Lower lobe of right lung (tissue), 2 donors: ENCODE measurements at regions not wholly inside any gene's neighbourhood (a gene's known extent, or its start where the extent isn't known, plus 50 kb on each side); places are given as distances from the start of the nearest gene placed in this dataset.
A peak's percentile ranks its signal among the peaks of the same experiment; 100 is the strongest.

Experiments
- ATAC-seq, 2 donors: fragments of 200-7000 bp; cut with Tn5 transposase; one replicate each; pipeline ENCODE4 v1.9.1; 2020 to 2022; ENCODE audit warnings: mild to moderate bottlenecking in 2 of 2, moderate library complexity in 2 of 2
- DNase-seq: peaks from one replicate; pipeline ENCODE4 v3.0.0-alpha.2; 2020
- H3K27ac ChIP-seq: fragments of 200-600 bp; one replicate; pipeline ENCODE4 v1.8.0; 2022
- H3K27me3 ChIP-seq: fragments of 200-600 bp; one replicate; pipeline ENCODE4 v1.8.0; 2022; ENCODE audit warnings: low read depth
- H3K36me3 ChIP-seq: fragments of 200-600 bp; one replicate; pipeline ENCODE4 v1.8.0; 2022; ENCODE audit warnings: mild to moderate bottlenecking
- H3K4me1 ChIP-seq: fragments of 200-600 bp; one replicate; pipeline ENCODE4 v1.8.0; 2022
- H3K4me3 ChIP-seq: fragments of 200-600 bp; one replicate; pipeline ENCODE4 v1.8.0; 2022; ENCODE audit warnings: mild to moderate bottlenecking
- H3K9me3 ChIP-seq: fragments of 200-600 bp; one replicate; pipeline ENCODE4 v1.8.0; 2022
- CTCF ChIP-seq: fragments of 200-600 bp; IDR thresholded peaks from one replicate; pipeline ENCODE4 v1.8.0; 2022; ENCODE audit warnings: antibody characterized with exemption, mild to moderate bottlenecking
- intact Hi-C: fragments of 100-400 bp; cut with DNase I; formaldehyde crosslinking; loops from one replicate; pipeline ENCODE4 v1.11.0; 2022
- donor health status: DM: no; HTN: yes; CAD: no; lungs with severe emphysema.

GRCh38 chr12:53807322-53807860 is 55.6 kb upstream of the CISTR start:
- Histone ChIP-seq H3K36me3 (no peaks in the 10 kb centered on the region), H3K4me1 (no peaks in the 10 kb centered on the region), H3K27ac (no peak overlapping the region), H3K4me3 (no peak overlapping the region), H3K27me3 (peaks cover 3% of the 10 kb centered on the region), H3K9me3 (no peaks in the 10 kb centered on the region)
- intact Hi-C loops: no loop called here
- no peak for DNase-seq
- no peak for TF ChIP-seq CTCF
- ATAC-seq: peak in 1 of 2 donors; percentile 47

GRCh38 chr12:53808023-53808705 is 56.4 kb upstream of the CISTR start:
- Histone ChIP-seq H3K9me3 (no peaks in the 10 kb centered on the region), H3K4me3 (no peak overlapping the region), H3K27ac (no peak overlapping the region), H3K27me3 (peaks cover 3% of the 10 kb centered on the region), H3K4me1 (no peaks in the 10 kb centered on the region), H3K36me3 (no peaks in the 10 kb centered on the region)
- ATAC-seq (no peak), DNase-seq (no peak)
- intact Hi-C loops: no loop called here
- no peak for TF ChIP-seq CTCF

GRCh38 chr12:53809005-53809404 is 57.2 kb upstream of the CISTR start:
- peaks cover 3% of the 10 kb centered on the region for H3K27me3 ChIP-seq
- H3K4me1 ChIP-seq: no peaks in the 10 kb centered on the region
- no peaks in the 10 kb centered on the region for H3K36me3 ChIP-seq
- H3K27ac ChIP-seq: no peak overlapping the region
- no peaks in the 10 kb centered on the region for H3K9me3 ChIP-seq
- no peak for ATAC-seq
- intact Hi-C loops: no loop called here
- DNase-seq: no peak
- TF ChIP-seq CTCF: no peak
- H3K4me3 ChIP-seq: no peak overlapping the region

GRCh38 chr12:53810950-53811349 is 59.2 kb upstream of the CISTR start:
- intact Hi-C loops: no loop called here
- Histone ChIP-seq H3K9me3 (no peaks in the 10 kb centered on the region), H3K27ac (no peak overlapping the region), H3K4me1 (no peaks in the 10 kb centered on the region), H3K4me3 (no peak overlapping the region), H3K36me3 (no peaks in the 10 kb centered on the region), H3K27me3 (peaks cover 6% of the 10 kb centered on the region)
- DNase-seq (no peak), ATAC-seq (no peak)
- TF ChIP-seq CTCF: no peak

- ATAC-seq: no peak
- Histone ChIP-seq H3K27ac (no peak overlapping the region), H3K36me3 (no peaks in the 10 kb centered on the region), H3K4me3 (no peak overlapping the region), H3K9me3 (no peaks in the 10 kb centered on the region), H3K27me3 (peaks cover 6% of the 10 kb centered on the region), H3K4me1 (no peaks in the 10 kb centered on the region)
- TF ChIP-seq CTCF: no peak
- DNase-seq: no peak
- intact Hi-C loops: no loop called here
These were observed 59.8 kb upstream of the CISTR start for GRCh38 chr12:53811606-53812005.
